ENCODE measurements at regions not wholly inside any gene's neighbourhood (a gene's known extent, or its start where the extent isn't known, plus 50 kb on each side); places are given as distances from the start of the nearest gene placed in this dataset.

GRCh38 chr3:127033171-127033570, 50.3 kb downstream of the PLXNA1 start:
- no peak for TF ChIP-seq CTCF (IDR thresholded peaks at IDR 0.05; ENCODE audit: insufficient read depth, low read length, missing control alignments)
- POLR2A ChIA-PET: no interaction called here
- DNase-seq (ENCODE audit: low read depth, low spot score): no peak
- no peak overlapping the region for H3K4me3 ChIP-seq (ENCODE audit: low read depth, low read length)
- CTCF ChIA-PET: no interaction called here

- no peak overlapping the region for H3K4me3 ChIP-seq (ENCODE audit: low read depth, low read length)
- ChIA-PET CTCF (no interaction called here), POLR2A (no interaction called here)
- TF ChIP-seq CTCF (IDR thresholded peaks at IDR 0.05; ENCODE audit: insufficient read depth, low read length, missing control alignments): no peak
- no peak for DNase-seq (ENCODE audit: low read depth, low spot score)
Measured at GRCh38 chr3:127033786-127034185, 50.9 kb downstream of the PLXNA1 start.

GRCh38 chr3:127034195-127034989, 51.5 kb downstream of the PLXNA1 start:
- no peak for DNase-seq (ENCODE audit: low read depth, low spot score)
- ChIA-PET POLR2A (no interaction called here), CTCF (interaction anchor here (0.6 kb wide), 1 partner anchor 282 kb away, joined by 3 read pairs; no protein-coding TSS in a partner anchor)
- no peak overlapping the region for H3K4me3 ChIP-seq (ENCODE audit: low read depth, low read length)
- no peak for TF ChIP-seq CTCF (IDR thresholded peaks at IDR 0.05; ENCODE audit: insufficient read depth, low read length, missing control alignments)

GRCh38 chr3:127034990-127035652, 52.2 kb downstream of the PLXNA1 start:
- CTCF ChIA-PET: interaction anchor here (0.6 to 1.8 kb wide), 2 partner anchors 11 to 283 kb away, joined by 3 to 4 read pairs; no protein-coding TSS in a partner anchor
- TF ChIP-seq CTCF (IDR thresholded peaks at IDR 0.05; ENCODE audit: insufficient read depth, low read length, missing control alignments): no peak
- no peak overlapping the region for H3K4me3 ChIP-seq (ENCODE audit: low read depth, low read length)
- POLR2A ChIA-PET: no interaction called here
- DNase-seq (ENCODE audit: low read depth, low spot score): no peak

- no peak for TF ChIP-seq CTCF (IDR thresholded peaks at IDR 0.05; ENCODE audit: insufficient read depth, low read length, missing control alignments)
- ChIA-PET CTCF (interaction anchor here (1.8 kb wide), 1 partner anchor 10 kb away, joined by 4 read pairs; no protein-coding TSS in a partner anchor), POLR2A (no interaction called here)
- no peak for DNase-seq (ENCODE audit: low read depth, low spot score)
- H3K4me3 ChIP-seq (ENCODE audit: low read depth, low read length): no peak overlapping the region
Measured at GRCh38 chr3:127035677-127036076, 52.8 kb downstream of the PLXNA1 start.

All from AG04449 (cell line).